Naive B cell (primary cell): ENCODE measurements at regions not wholly inside any gene's neighbourhood (a gene's known extent, or its start where the extent isn't known, plus 50 kb on each side); places are given as distances from the start of the nearest gene placed in this dataset.

Experiments
- ATAC-seq, 2 donors: fragments of 150-1000 bp; cut with Tn5 transposase; 2 replicates each; pipeline ENCODE4 v1.10.0; 2021; ENCODE audit warnings: low read depth in 2 of 2, mild to moderate bottlenecking in 2 of 2, moderate library complexity in 2 of 2
- DNase-seq: peaks from one replicate; pipeline ENCODE4 v3.0.0; 2022
- H3K27ac Mint-ChIP-seq, 6 donors: one replicate each; pipeline ENCODE4 v1.8.0; 2020 to 2022; ENCODE audit warnings: mild to moderate bottlenecking in 6 of 6, mixed read lengths in 6 of 6, moderate library complexity in 5 of 6, inconsistent platforms in 2 of 6
- H3K27me3 Mint-ChIP-seq, 3 donors: one replicate each; pipeline ENCODE4 v1.8.0; 2021 to 2022; ENCODE audit warnings: mixed read lengths in 3 of 3, mild to moderate bottlenecking in 1 of 3
- H3K36me3 Mint-ChIP-seq, 2 donors: one replicate each; pipeline ENCODE4 v1.8.0; 2020 to 2022; ENCODE audit warnings: mixed read lengths in 2 of 2, inconsistent platforms in 1 of 2, mild to moderate bottlenecking in 1 of 2
- H3K4me1 Mint-ChIP-seq, 3 donors: one replicate each; pipeline ENCODE4 v1.8.0; 2020 to 2022; ENCODE audit warnings: mixed read lengths in 3 of 3, inconsistent platforms in 1 of 3, mild to moderate bottlenecking in 1 of 3, moderate library complexity in 1 of 3
- H3K4me3 Mint-ChIP-seq, 8 donors: one replicate each; pipeline ENCODE4 v1.8.0; 2020 to 2022; ENCODE audit warnings: mild to moderate bottlenecking in 8 of 8, mixed read lengths in 8 of 8, moderate library complexity in 8 of 8, inconsistent platforms in 2 of 8
- H3K9me3 Mint-ChIP-seq, 7 donors: one replicate each; pipeline ENCODE4 v1.8.0; 2020 to 2022; ENCODE audit warnings: mixed read lengths in 7 of 7, mild to moderate bottlenecking in 5 of 7, inconsistent platforms in 2 of 7, moderate library complexity in 1 of 7

GRCh38 chrY:19130569-19131358 is 357.2 kb upstream of the HSFY2 start:
- no peaks in the 10 kb centered on the region for H3K9me3 Mint-ChIP-seq
- H3K4me3 Mint-ChIP-seq, result no peak overlapping the region
- H3K4me1 Mint-ChIP-seq, result peaks cover 0 to 9% (median 0%) of the 10 kb centered on the region in 3 donors
- ATAC-seq, result no peak
- H3K27me3 Mint-ChIP-seq, result no peaks in the 10 kb centered on the region
- no peak overlapping the region for H3K27ac Mint-ChIP-seq
- H3K36me3 Mint-ChIP-seq, result no peaks in the 10 kb centered on the region
- no peak for DNase-seq

- peaks cover 0 to 6% (median 4%) of the 10 kb centered on the region in 3 donors for H3K27me3 Mint-ChIP-seq
- ATAC-seq, result peak in 1 of 2 donors; percentile 93
- peaks cover 0 to 9% (median 0%) of the 10 kb centered on the region in 3 donors for H3K4me1 Mint-ChIP-seq
- peak overlapping the region in 1 of 6 donors; percentile 86 for H3K27ac Mint-ChIP-seq
- DNase-seq, result no peak
- no peaks in the 10 kb centered on the region for H3K36me3 Mint-ChIP-seq
- H3K9me3 Mint-ChIP-seq, result no peaks in the 10 kb centered on the region
- no peak overlapping the region for H3K4me3 Mint-ChIP-seq
These were observed 353.4 kb upstream of the HSFY2 start for GRCh38 chrY:19126889-19127288.

- H3K4me1 Mint-ChIP-seq, result peaks cover 0 to 9% (median 0%) of the 10 kb centered on the region in 3 donors
- H3K27ac Mint-ChIP-seq, result no peak overlapping the region
- H3K9me3 Mint-ChIP-seq, result no peaks in the 10 kb centered on the region
- H3K4me3 Mint-ChIP-seq, result no peak overlapping the region
- H3K36me3 Mint-ChIP-seq, result no peaks in the 10 kb centered on the region
- ATAC-seq (no peak), DNase-seq (no peak)
- peaks cover 0 to 12% (median 9%) of the 10 kb centered on the region in 3 donors for H3K27me3 Mint-ChIP-seq
These were observed 351.1 kb upstream of the HSFY2 start for GRCh38 chrY:19124609-19125008.

GRCh38 chrY:19122450-19122849 is 348.9 kb upstream of the HSFY2 start:
- Mint-ChIP-seq H3K27ac (no peak overlapping the region), H3K4me3 (no peak overlapping the region)
- ATAC-seq, result no peak

GRCh38 chrY:19098349-19098748 is 324.8 kb upstream of the HSFY2 start:
- Mint-ChIP-seq H3K4me1 (no peaks in the 10 kb centered on the region), H3K4me3 (no peak overlapping the region), H3K9me3 (peaks cover 0 to 3% (median 0%) of the 10 kb centered on the region in 7 donors), H3K36me3 (no peaks in the 10 kb centered on the region), H3K27ac (no peak overlapping the region), H3K27me3 (peaks cover 0 to 18% (median 4%) of the 10 kb centered on the region in 3 donors)
- ATAC-seq (no peak), DNase-seq (no peak)

More at GRCh38 chrY:19122450-19122849, 348.9 kb upstream of the HSFY2 start:
- DNase-seq, result no peak
- Mint-ChIP-seq H3K27me3 (peaks cover 0 to 30% (median 9%) of the 10 kb centered on the region in 3 donors), H3K36me3 (no peaks in the 10 kb centered on the region), H3K4me1 (peaks cover 0 to 7% (median 0%) of the 10 kb centered on the region in 3 donors), H3K9me3 (peaks cover 0 to 1% (median 0%) of the 10 kb centered on the region in 7 donors)

GRCh38 chrY:19095460-19095859 is 321.9 kb upstream of the HSFY2 start:
- H3K9me3 Mint-ChIP-seq, result no peaks in the 10 kb centered on the region
- H3K4me1 Mint-ChIP-seq, result no peaks in the 10 kb centered on the region
- ATAC-seq (no peak), DNase-seq (no peak)
- H3K4me3 Mint-ChIP-seq, result no peak overlapping the region
- H3K27me3 Mint-ChIP-seq, result peaks cover 0 to 16% (median 7%) of the 10 kb centered on the region in 3 donors
- H3K27ac Mint-ChIP-seq, result no peak overlapping the region
- no peaks in the 10 kb centered on the region for H3K36me3 Mint-ChIP-seq

- Mint-ChIP-seq H3K9me3 (no peaks in the 10 kb centered on the region), H3K27me3 (no peaks in the 10 kb centered on the region), H3K4me3 (no peak overlapping the region), H3K27ac (no peak overlapping the region), H3K36me3 (no peaks in the 10 kb centered on the region), H3K4me1 (no peaks in the 10 kb centered on the region)
- ATAC-seq (no peak), DNase-seq (no peak)
These were observed 309.5 kb upstream of the HSFY2 start for GRCh38 chrY:19083006-19083405.

GRCh38 chrY:19077698-19078113 is 304.2 kb upstream of the HSFY2 start:
- peak overlapping the region in 2 of 8 donors; percentile 85 to 88 for H3K4me3 Mint-ChIP-seq

GRCh38 chrY:19076846-19077697 is 303.5 kb upstream of the HSFY2 start:
- Mint-ChIP-seq H3K4me1 (peaks cover 0 to 20% (median 0%) of the 10 kb centered on the region in 3 donors), H3K9me3 (no peaks in the 10 kb centered on the region), H3K27ac (peak overlapping the region in 1 of 6 donors; percentile 94), H3K36me3 (no peaks in the 10 kb centered on the region), H3K4me3 (peak overlapping the region in 2 of 8 donors; percentile 85 to 88), H3K27me3 (no peaks in the 10 kb centered on the region)
- ATAC-seq, result peak in 1 of 2 donors; percentile 71
- no peak for DNase-seq

More at GRCh38 chrY:19077698-19078113, 304.2 kb upstream of the HSFY2 start:
- Mint-ChIP-seq H3K27me3 (no peaks in the 10 kb centered on the region), H3K9me3 (no peaks in the 10 kb centered on the region), H3K4me1 (peaks cover 0 to 20% (median 0%) of the 10 kb centered on the region in 3 donors), H3K36me3 (no peaks in the 10 kb centered on the region), H3K27ac (no peak overlapping the region)
- ATAC-seq, result peak in 1 of 2 donors; percentile 39
- DNase-seq, result no peak

GRCh38 chrY:19075471-19076253 is 302.1 kb upstream of the HSFY2 start:
- peaks cover 0 to 20% (median 0%) of the 10 kb centered on the region in 3 donors for H3K4me1 Mint-ChIP-seq
- no peaks in the 10 kb centered on the region for H3K36me3 Mint-ChIP-seq
- DNase-seq (no peak), ATAC-seq (peak in 1 of 2 donors; percentile 34)
- peak overlapping the region in 2 of 8 donors; percentile 85 to 86 for H3K4me3 Mint-ChIP-seq
- no peaks in the 10 kb centered on the region for H3K9me3 Mint-ChIP-seq
- no peaks in the 10 kb centered on the region for H3K27me3 Mint-ChIP-seq
- H3K27ac Mint-ChIP-seq, result peak overlapping the region in 1 of 6 donors; percentile 59

- ATAC-seq (no peak), DNase-seq (no peak)
- H3K36me3 Mint-ChIP-seq, result no peaks in the 10 kb centered on the region
- H3K4me1 Mint-ChIP-seq, result no peaks in the 10 kb centered on the region
- H3K27me3 Mint-ChIP-seq, result no peaks in the 10 kb centered on the region
- no peak overlapping the region for H3K4me3 Mint-ChIP-seq
- H3K27ac Mint-ChIP-seq, result no peak overlapping the region
- H3K9me3 Mint-ChIP-seq, result no peaks in the 10 kb centered on the region
These were observed 293.9 kb upstream of the HSFY2 start for GRCh38 chrY:19067435-19067834.

GRCh38 chrY:19066447-19067190 is 293.1 kb upstream of the HSFY2 start:
- Mint-ChIP-seq H3K4me1 (no peaks in the 10 kb centered on the region), H3K9me3 (no peaks in the 10 kb centered on the region), H3K27ac (no peak overlapping the region), H3K36me3 (no peaks in the 10 kb centered on the region), H3K27me3 (no peaks in the 10 kb centered on the region), H3K4me3 (no peak overlapping the region)
- no peak for DNase-seq
- no peak for ATAC-seq
